ENCODE measurements at regions not wholly inside any gene's neighbourhood (a gene's known extent, or its start where the extent isn't known, plus 50 kb on each side); places are given as distances from the start of the nearest gene placed in this dataset.

DNA sequence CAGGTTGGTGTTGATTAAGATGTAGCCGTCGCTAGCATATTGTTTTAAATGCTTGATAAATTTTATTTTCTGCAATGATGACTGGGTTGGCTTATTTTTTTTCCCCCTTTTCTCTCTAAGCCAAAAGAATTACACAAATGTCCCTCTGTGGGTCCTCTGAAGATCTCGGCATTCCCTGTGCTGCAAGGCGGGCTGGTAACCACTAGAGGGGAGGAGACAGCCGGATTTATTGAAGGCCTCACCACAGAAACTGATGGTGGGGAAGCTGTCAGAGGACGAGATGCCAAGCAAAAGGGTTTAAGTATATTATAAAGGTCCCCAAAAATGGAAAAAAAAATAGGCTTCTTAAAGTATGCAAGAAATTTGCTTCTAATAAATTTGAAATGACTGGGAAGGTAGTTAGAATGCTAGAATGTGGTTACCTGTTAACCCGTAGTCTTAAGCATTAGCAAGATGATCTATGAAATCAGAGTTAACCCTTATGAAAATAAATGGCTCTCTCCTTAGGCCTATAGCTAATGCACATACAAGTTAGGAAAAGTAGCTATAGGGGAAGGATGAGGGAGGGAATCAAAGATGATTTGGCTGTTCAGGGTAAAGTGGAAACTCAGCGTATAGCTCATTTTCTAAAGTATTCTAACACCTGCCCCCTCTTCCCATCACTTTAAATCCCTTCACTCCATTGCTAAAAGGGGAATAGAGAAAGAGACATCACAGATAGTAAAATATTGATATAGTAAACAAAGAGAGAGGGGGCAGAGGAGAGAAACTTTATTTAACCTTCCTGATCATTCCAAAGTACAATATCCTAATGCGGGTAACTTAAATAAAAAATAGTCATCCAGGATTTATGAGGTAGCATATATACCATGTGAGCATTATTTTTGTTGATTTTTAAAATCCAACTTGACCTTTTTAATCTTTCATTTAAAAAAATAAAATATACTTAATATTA, 894.5 kb upstream of the POU3F3 start:
- no peaks in the 10 kb centered on the region for H3K9me3 ChIP-seq
- H3K27ac ChIP-seq, result no peak overlapping the region
- H3K27me3 ChIP-seq, result no peaks in the 10 kb centered on the region
- H3K36me3 ChIP-seq, result no peaks in the 10 kb centered on the region
- intact Hi-C loops (cut with DNase I), result no loop called here
- no peak overlapping the region for H3K4me3 ChIP-seq
- H3K4me1 ChIP-seq, result no peaks in the 10 kb centered on the region
- TF ChIP-seq, protein P1, sequence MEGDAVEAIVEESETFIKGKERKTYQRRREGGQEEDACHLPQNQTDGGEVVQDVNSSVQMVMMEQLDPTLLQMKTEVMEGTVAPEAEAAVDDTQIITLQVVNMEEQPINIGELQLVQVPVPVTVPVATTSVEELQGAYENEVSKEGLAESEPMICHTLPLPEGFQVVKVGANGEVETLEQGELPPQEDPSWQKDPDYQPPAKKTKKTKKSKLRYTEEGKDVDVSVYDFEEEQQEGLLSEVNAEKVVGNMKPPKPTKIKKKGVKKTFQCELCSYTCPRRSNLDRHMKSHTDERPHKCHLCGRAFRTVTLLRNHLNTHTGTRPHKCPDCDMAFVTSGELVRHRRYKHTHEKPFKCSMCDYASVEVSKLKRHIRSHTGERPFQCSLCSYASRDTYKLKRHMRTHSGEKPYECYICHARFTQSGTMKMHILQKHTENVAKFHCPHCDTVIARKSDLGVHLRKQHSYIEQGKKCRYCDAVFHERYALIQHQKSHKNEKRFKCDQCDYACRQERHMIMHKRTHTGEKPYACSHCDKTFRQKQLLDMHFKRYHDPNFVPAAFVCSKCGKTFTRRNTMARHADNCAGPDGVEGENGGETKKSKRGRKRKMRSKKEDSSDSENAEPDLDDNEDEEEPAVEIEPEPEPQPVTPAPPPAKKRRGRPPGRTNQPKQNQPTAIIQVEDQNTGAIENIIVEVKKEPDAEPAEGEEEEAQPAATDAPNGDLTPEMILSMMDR (IDR thresholded peaks at IDR 0.05), result peak in 1 of 3 experiments; percentile 32
- no peak for DNase-seq (ENCODE audit: low spot score in 2 of 2)

DNA sequence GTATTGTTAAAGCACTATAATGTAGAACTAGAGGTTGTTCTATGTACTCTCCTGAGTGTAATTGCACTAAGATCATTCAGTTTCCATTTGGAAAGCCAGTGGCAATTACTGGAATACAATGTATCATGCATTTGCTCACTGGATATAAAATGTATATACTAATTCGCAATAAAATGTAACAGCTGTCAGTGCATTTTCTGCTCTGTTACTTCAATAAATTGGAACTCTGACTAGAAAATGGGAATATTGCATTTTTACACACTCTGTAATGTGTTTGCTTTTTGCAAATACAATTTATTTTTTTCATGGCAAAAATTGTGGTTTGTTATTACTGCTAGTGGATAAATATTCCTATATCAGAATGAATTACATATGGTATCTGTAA, 893.8 kb upstream of the POU3F3 start:
- H3K27me3 ChIP-seq, result no peaks in the 10 kb centered on the region
- H3K4me1 ChIP-seq, result no peaks in the 10 kb centered on the region
- no peak overlapping the region for H3K4me3 ChIP-seq
- H3K9me3 ChIP-seq, result no peaks in the 10 kb centered on the region
- no peak overlapping the region for H3K27ac ChIP-seq
- intact Hi-C loops (cut with DNase I), result no loop called here
- DNase-seq (ENCODE audit: low spot score in 2 of 2), result no peak
- H3K36me3 ChIP-seq, result no peaks in the 10 kb centered on the region
- TF ChIP-seq, protein P1 (IDR thresholded peaks at IDR 0.05), result no peak

DNA sequence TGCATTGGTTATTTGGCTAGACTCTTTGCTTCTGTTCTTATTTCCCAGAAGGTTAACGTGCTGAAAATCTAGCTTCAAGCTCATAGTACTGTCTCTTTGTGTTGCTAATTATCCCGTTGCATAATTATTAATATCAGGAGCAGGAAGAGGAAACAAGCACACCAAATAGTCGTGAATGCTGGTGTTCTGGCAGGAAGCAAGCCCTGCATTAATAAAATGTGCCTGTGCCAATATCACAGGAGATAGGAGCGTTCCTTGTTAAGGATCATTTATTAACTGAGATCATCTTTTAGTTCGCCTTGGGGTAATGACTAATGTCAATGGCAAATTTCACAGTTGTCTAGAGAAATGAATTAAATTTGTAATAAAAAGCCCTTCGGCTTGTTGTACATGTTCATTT, 893.0 kb upstream of the POU3F3 start:
- DNase-seq (ENCODE audit: low spot score in 2 of 2), result no peak
- no peak overlapping the region for H3K4me3 ChIP-seq
- TF ChIP-seq, protein P1 (IDR thresholded peaks at IDR 0.05), result no peak
- no peak overlapping the region for H3K27ac ChIP-seq
- no peaks in the 10 kb centered on the region for H3K9me3 ChIP-seq
- H3K36me3 ChIP-seq, result no peaks in the 10 kb centered on the region
- intact Hi-C loops (cut with DNase I), result no loop called here
- no peaks in the 10 kb centered on the region for H3K4me1 ChIP-seq
- no peaks in the 10 kb centered on the region for H3K27me3 ChIP-seq

DNA sequence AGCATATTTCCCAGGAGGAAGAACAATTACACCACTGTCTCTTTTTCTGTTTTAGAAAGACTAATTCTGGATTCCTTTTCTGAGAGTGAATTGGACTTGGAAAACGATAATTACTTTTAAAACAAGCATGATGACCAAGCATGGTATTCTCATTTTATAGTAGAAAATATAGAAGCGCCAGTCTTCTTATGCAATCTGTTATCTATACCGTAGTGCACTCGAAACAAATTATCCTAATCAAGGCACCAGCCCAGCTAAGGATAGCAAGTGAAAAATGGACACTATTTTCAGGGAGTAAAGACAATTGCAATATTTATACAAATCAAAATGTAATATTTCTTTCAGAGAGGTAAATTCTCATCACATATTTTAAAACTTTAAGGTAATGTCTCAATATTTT, 892.1 kb upstream of the POU3F3 start:
- DNase-seq (ENCODE audit: low spot score in 2 of 2), result no peak
- Histone ChIP-seq H3K36me3 (no peaks in the 10 kb centered on the region), H3K27me3 (no peaks in the 10 kb centered on the region), H3K27ac (no peak overlapping the region), H3K4me1 (no peaks in the 10 kb centered on the region), H3K9me3 (no peaks in the 10 kb centered on the region), H3K4me3 (no peak overlapping the region)
- TF ChIP-seq, protein P1 (IDR thresholded peaks at IDR 0.05), result no peak
- intact Hi-C loops (cut with DNase I), result no loop called here

DNA sequence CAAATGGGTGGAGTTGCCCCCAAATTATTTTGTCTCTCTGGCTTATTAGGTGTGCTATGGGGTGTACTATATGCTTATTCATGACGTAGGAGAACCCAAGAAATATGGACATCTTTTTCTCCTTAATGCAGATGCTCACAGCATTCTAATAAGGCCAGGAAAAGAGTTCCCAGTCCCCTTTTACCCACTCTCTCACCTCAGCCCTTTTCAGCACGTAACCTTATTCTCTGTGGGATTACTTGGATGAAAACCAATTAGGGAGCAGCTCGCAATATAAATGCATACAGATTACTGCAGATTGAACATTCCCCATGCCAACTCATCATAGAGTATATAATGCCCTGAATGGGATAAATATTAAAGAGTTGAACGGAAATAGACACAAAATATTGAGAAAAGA, 891.2 kb upstream of the POU3F3 start:
- H3K4me1 ChIP-seq, result no peaks in the 10 kb centered on the region
- no peak overlapping the region for H3K27ac ChIP-seq
- TF ChIP-seq, protein P1 (IDR thresholded peaks at IDR 0.05), result no peak
- intact Hi-C loops (cut with DNase I), result no loop called here
- no peaks in the 10 kb centered on the region for H3K36me3 ChIP-seq
- no peaks in the 10 kb centered on the region for H3K9me3 ChIP-seq
- no peaks in the 10 kb centered on the region for H3K27me3 ChIP-seq
- DNase-seq (ENCODE audit: low spot score in 2 of 2), result no peak
- H3K4me3 ChIP-seq, result no peak overlapping the region

Measured in ascending aorta (tissue), 2 donors.